ENCODE measurements at regions not wholly inside any gene's neighbourhood (a gene's known extent, or its start where the extent isn't known, plus 50 kb on each side); places are given as distances from the start of the nearest gene placed in this dataset.
"Not testable (repeated sequence)": the region's sequence is repeated elsewhere in the genome, so short reads cannot be mapped to it uniquely, and the experiment has no call there.

DNA sequence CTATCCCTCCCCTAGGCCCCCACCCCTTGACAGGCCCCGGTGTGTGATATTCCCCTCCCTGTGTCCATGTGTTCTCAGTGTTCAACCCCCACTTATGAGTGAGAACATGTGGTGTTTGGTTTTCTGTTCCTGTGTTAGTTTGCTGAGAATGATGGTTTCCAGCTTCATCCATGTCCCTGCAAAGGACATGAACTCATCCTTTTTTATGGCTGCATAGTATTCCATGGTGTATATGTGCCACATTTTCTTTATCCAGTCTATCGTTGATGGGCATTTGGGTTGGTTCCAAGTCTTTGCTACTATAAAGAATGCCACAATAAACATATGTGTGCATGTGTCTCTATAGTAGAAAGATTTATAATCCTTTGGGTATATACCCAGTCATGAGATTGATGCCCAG lies 55.3 kb upstream of the PDZD8 start:
- TF ChIP-seq, protein P1, sequence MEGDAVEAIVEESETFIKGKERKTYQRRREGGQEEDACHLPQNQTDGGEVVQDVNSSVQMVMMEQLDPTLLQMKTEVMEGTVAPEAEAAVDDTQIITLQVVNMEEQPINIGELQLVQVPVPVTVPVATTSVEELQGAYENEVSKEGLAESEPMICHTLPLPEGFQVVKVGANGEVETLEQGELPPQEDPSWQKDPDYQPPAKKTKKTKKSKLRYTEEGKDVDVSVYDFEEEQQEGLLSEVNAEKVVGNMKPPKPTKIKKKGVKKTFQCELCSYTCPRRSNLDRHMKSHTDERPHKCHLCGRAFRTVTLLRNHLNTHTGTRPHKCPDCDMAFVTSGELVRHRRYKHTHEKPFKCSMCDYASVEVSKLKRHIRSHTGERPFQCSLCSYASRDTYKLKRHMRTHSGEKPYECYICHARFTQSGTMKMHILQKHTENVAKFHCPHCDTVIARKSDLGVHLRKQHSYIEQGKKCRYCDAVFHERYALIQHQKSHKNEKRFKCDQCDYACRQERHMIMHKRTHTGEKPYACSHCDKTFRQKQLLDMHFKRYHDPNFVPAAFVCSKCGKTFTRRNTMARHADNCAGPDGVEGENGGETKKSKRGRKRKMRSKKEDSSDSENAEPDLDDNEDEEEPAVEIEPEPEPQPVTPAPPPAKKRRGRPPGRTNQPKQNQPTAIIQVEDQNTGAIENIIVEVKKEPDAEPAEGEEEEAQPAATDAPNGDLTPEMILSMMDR (IDR thresholded peaks at IDR 0.05), result not testable (repeated sequence)
- TF ChIP-seq POLR2AphosphoS5, POLR2A (IDR thresholded peaks at IDR 0.05): not testable (repeated sequence)
